SH-SY5Y (cell line): ENCODE measurements at regions not wholly inside any gene's neighbourhood (a gene's known extent, or its start where the extent isn't known, plus 50 kb on each side); places are given as distances from the start of the nearest gene placed in this dataset.

Experiments used
- GATA2 ChIP-seq: IDR thresholded peaks from 2 replicates; pipeline ENCODE4 v1.6.1; 2011; ENCODE audit warnings: mild to moderate bottlenecking, low read depth, low read length
- GATA3 ChIP-seq: IDR thresholded peaks from 2 replicates; pipeline ENCODE4 v1.6.1; 2011; ENCODE audit warnings: low read depth, mild to moderate bottlenecking, low read length, moderate library complexity

DNA sequence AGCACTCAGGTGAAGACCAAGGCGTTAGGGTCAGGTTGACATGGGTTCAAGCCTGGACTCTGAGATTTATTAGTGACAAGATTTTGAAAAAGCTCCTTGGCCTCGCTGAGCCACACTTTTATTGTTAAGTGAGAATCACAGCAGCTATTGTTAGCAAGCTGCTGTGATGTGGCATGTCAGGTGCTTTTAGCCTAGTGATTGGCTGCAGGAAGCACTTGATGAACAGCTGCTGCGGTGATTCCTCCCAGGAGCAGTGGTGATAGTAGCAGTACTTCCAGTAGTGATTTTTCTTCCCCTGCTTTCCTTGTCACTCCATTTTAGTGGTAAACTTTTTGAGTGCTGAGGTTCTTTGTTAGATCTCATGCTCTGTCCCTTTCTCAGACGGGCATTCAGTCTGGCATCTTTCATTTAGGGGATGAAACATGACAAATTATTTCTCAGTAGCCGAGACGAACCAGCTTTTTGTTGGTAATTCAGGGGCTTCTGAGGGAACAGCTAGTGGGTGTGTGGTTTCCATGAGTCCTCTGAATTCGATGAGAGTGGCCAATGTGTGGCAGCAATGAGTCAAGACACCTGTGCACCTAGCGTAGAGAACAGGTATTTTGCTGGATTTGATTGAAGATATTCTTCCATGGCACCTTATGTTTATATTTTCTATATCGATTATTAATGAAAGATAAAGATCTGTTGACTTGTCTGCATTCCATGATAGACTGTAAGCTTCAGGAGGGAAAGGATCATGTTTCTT lies 696.7 kb downstream of the DHX35 start:
- TF ChIP-seq GATA2 (no peak), GATA3 (no peak)

DNA sequence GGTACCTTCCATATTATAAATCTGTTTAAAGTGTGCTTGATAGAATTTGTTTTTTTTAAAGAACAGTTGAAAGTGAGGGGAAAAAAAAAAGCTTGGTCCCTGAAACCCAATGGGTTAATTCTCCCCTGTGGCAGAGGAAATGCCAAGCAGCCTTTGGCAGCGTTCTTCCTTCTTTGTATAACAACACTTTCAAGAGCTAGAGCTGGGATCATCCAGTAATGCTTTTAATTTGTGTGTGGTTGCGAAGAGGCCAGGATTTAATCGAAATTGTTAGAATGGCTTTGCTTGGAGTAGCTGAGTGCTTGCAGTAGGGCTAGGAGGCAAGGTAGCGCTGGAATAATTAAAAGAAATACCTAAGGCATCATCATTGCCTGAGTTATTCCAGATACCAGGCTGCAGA lies 692.0 kb downstream of the DHX35 start:
- TF ChIP-seq GATA3 (no peak), GATA2 (no peak)

GRCh38 chr20:39651645-39652325 lies 689.6 kb downstream of the DHX35 start:
- TF ChIP-seq GATA2 (peak; percentile 20; the same call in 1 of the 2 replicates), GATA3 (no peak)

DNA sequence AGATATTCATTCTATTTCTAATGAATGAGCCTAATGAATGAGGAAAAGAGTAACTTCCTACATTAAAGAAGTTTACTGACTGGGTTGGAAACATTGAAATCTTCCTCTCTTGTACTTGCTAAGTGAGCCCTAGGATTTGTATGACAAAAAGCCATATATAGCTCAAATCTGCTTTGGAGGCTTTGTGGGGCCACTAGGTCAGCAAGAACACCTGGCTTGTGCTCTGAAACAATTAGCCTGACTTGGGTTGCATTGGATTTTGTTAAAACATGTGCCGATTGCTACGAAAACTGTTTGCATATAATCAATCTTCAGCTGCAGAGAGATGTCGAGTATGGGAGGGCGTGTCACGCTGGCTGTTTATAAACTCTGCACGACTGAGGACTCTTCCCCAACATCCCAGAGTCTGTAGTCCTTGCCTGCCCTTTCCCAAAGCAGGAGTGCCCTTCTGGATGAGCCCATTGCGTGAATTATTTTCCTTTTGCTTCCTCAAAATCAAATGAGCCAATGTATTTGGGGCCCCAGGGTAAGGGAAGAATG lies 684.8 kb downstream of the DHX35 start:
- TF ChIP-seq GATA3: no peak
- TF ChIP-seq GATA2: no peak

DNA sequence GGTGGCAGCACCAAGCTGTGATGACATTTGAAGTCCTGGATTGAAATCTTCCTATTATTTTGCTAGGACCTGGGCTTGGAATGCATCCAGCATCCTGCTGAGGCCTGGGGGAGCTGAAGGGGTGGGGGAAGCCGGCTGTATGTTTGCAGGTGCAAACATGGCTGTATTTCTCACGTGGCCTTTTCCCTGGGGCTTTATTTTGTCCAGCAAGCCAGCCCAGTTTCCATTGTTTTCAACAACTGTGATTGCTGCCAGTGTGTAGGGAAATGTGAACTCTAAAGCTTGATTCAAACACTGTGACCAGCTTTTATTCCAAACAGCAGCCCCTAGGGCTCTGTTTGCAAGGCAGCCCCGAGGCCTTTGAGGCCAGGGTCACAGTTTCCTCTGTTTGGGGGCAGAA lies 683.0 kb downstream of the DHX35 start:
- TF ChIP-seq GATA2 (no peak), GATA3 (no peak)

DNA sequence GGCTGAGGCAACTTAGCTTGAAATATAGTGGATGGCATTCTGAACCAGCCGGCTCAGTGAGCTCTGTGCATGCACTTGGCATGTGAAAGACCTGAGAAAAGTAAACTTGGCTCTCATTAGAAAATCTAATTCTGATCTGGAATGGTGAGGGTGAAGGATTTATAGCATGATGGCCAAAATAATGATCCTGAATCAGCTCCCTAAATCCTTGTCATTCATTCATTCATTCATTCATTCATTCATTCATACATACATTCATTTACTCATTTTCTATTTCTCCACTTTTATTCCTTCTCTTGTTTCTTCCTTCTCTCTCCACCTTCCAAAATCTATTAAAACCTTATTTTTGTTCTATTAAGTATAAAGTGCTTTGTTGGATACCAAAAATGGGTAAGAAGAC lies 681.1 kb downstream of the DHX35 start:
- no peak for TF ChIP-seq GATA3

- TF ChIP-seq GATA3: no peak
- TF ChIP-seq GATA2: no peak
Observed at GRCh38 chr20:39641423-39641822, 679.3 kb downstream of the DHX35 start.

DNA sequence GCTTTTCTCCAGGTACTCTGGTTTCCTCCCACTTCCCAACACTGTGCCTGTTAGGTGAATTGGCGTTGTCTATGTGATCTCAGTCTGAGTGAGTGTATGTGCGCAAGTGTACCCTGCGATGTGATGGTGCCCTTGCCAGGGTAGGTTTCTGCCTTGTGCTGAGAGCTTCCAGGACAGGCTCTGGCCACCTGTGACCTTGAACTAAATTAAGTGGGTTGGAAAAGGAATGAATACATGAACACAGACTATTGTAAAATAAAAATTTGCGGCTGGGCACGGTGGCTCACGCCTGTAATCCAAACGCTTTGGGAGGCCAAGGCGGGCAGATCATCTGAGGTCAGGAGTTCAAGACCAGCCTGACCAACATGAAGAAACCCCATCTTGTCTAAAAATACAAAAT lies 678.0 kb downstream of the DHX35 start:
- TF ChIP-seq GATA2: no peak
- TF ChIP-seq GATA3: no peak

DNA sequence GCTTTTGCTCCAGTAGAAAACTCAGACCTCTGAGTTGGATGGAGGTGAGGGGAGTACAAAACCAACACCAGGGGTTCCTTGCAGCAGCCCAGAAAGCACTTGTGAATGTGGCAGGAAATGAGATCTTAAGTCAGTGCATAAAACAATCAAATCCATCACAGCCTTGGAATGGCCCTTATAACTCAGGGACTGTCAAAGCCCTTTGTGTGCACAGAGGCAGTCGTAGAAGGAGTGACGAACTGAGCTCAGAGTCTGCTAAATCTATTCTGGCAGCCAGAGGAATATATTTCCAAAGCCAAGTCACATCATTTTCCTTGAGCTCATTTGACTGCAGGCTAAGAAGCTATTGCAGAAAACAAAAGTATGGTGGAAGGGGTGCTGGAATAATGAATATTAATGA lies 676.6 kb downstream of the DHX35 start:
- TF ChIP-seq GATA2 (no peak), GATA3 (no peak)

DNA sequence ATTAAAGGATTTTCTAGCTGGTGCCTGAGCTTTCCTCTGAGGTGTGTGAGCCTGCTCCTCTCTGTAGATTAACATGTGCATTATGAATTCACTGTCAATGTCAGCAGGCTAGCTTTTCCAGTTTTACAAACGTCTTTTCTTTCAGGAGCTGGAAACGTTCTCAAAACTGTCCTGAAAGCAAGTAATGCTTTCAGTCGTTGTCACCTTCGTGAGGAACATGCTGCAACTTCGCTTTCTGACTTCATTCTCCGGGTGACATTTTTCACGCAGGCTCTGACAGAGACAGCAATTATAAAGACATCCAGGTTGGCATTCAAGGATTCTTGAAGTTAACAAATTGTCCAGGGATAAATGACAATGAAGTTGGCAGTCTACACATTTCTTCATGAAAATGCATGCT lies 671.5 kb downstream of the DHX35 start:
- TF ChIP-seq GATA3: no peak
- TF ChIP-seq GATA2: no peak

DNA sequence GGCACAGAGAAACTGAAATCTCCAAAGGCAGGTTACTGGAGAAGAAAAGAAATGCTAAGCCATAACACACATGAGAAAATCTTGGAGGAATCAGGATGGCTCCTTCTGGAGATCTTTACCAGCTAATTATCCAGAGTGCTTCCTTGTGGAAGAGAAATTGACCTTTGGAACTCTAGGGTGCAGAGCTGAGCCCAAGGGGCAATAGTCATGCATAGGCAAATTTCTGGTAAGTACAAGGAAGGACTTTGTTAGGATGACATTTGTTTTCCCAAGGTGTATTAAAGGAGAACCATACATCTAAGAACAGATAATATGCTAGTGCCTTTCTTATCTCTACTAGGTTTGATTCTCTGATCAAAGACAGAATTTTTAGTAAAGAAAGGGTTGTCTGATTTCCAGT lies 670.6 kb downstream of the DHX35 start:
- no peak for TF ChIP-seq GATA2

DNA sequence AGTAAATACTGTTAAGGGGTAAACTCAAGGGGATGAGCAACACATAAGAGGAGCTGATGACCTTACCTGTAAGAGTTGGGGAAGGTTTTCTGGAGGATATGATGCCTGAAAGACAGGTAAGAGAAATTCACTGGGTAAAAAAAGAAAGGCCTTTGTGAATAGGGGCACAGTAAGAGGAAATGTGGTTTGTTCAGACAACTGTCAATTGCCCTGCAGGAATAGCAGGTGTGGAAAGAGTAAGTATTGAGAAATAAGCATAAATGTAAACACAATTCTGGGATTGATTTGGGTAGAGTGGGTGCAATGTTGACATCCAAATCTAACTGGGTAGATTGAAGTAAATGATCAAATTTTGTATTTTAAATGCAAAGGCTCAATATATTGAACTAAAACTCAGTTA lies 670.0 kb downstream of the DHX35 start:
- no peak for TF ChIP-seq GATA2
- no peak for TF ChIP-seq GATA3

- TF ChIP-seq GATA3 (no peak), GATA2 (no peak)
Observed at GRCh38 chr20:39631557-39631956, 669.4 kb downstream of the DHX35 start.

GRCh38 chr20:39630215-39630908 lies 668.2 kb downstream of the DHX35 start:
- peak; percentile 58 for TF ChIP-seq GATA2
- TF ChIP-seq GATA3: no peak

- TF ChIP-seq GATA3: no peak
- no peak for TF ChIP-seq GATA2
Observed at GRCh38 chr20:39627765-39628164, 665.6 kb downstream of the DHX35 start.
